ENCODE measurements at regions not wholly inside any gene's neighbourhood (a gene's known extent, or its start where the extent isn't known, plus 50 kb on each side); places are given as distances from the start of the nearest gene placed in this dataset.

DNA sequence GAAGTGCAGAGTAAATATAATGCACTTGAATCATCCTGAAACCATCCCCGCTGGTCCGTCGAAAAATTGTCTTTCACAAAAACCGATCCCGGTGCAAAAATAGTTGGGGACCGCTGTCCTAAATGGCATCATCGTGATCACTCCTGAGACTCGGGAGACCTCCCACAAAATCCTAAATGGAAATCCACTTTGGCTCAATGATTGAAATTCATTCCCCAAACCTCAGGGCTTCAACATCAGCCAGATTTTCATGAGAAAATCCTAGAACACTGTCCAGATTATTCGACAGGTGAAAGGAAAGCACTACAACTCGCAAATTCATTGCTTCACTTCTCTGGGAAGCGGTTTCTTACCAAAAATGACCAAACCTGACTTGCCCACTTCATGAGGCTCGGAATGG is 335.3 kb upstream of the ZNF507 start:
- no peak overlapping the region for H3K4me3 ChIP-seq (ENCODE audit: low read length in 2 of 2)
- WGBS, 2 donors (ENCODE audit: extremely low coverage in 2 of 2, insufficient read length in 2 of 2, insufficient replicate concordance in 1 of 2) = no CpG with 5 or more reads among the region's 12 CpGs
- H3K23ac ChIP-seq (ENCODE audit: low read depth, low read length, poor library complexity) = no peak overlapping the region

DNA sequence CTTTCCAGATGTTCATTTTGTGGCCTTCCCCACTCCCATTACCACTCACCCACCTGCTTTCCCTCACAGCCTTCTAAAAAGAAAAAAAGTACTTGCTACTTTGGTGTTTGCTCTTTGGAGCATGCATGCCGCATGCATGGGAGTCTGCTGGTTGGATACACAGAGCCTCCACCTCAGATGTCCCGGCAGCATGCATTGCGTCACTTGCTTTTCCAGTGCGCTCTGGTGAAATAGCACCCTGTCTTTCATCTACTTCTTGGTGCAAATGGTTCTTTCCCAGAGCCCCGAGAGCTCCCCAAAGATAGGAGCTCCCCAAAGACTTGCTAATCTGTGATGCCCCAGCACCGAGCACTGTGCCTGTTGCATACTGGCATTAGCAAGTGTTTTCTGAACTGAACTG is 333.2 kb upstream of the ZNF507 start:
- no peaks in the 10 kb centered on the region for H3K79me1 ChIP-seq (ENCODE audit: low read depth, low read length)
- H3K9ac ChIP-seq (ENCODE audit: low read depth, low read length, poor library complexity) = no peak overlapping the region

More for the DNA sequence above, 335.3 kb upstream of the ZNF507 start:
- H4K91ac ChIP-seq (ENCODE audit: low read depth, low read length, poor library complexity) = no peak overlapping the region
- H2BK15ac ChIP-seq (ENCODE audit: low read length) = no peak overlapping the region
- H3K4ac ChIP-seq (ENCODE audit: low read length) = no peak overlapping the region
- no peaks in the 10 kb centered on the region for H3K27me3 ChIP-seq (ENCODE audit: control insufficient read depth in 3 of 3, insufficient read depth in 3 of 3, low read depth in 1 of 3, low read length in 3 of 3)
- no peaks in the 10 kb centered on the region for H3K79me1 ChIP-seq (ENCODE audit: low read depth, low read length)
- no peak overlapping the region for H2BK120ac ChIP-seq (ENCODE audit: low read depth, low read length)
- no peak overlapping the region for H4K8ac ChIP-seq (ENCODE audit: low read depth, low read length)
- no peak overlapping the region for H2BK5ac ChIP-seq (ENCODE audit: low read length)
- H3K4me1 ChIP-seq (ENCODE audit: control insufficient read depth in 2 of 2, insufficient read depth in 1 of 2, low read depth in 1 of 2, low read length in 2 of 2) = peaks cover 0 to 4% of the 10 kb centered on the region in 2 donors
- no peak overlapping the region for H2BK12ac ChIP-seq (ENCODE audit: low read length)
- H3K4me2 ChIP-seq (ENCODE audit: insufficient read depth, low read length, poor library complexity, severe bottlenecking) = no peak overlapping the region
- no peaks in the 10 kb centered on the region for H3K36me3 ChIP-seq (replicated peaks in 1 of 2; ENCODE audit: control insufficient read depth in 2 of 2, insufficient read depth in 2 of 2, low read length in 2 of 2)
- DNase-seq (ENCODE audit: low spot score) = no peak
- no peaks in the 10 kb centered on the region for H3K9me3 ChIP-seq (replicated peaks in 1 of 2; ENCODE audit: control insufficient read depth in 2 of 2, insufficient read depth in 1 of 2, low read depth in 1 of 2, low read length in 2 of 2)
- no peak overlapping the region for H3K27ac ChIP-seq (replicated peaks; ENCODE audit: low read length)
- H3K14ac ChIP-seq (ENCODE audit: low read length) = no peak overlapping the region
- no peak overlapping the region for H2AFZ ChIP-seq (ENCODE audit: low read length)
- no peak overlapping the region for H3K9ac ChIP-seq (ENCODE audit: low read depth, low read length, poor library complexity)
- no peak overlapping the region for H3K18ac ChIP-seq (ENCODE audit: low read length)
- no peak overlapping the region for H2AK5ac ChIP-seq (ENCODE audit: low read depth, low read length)

DNA sequence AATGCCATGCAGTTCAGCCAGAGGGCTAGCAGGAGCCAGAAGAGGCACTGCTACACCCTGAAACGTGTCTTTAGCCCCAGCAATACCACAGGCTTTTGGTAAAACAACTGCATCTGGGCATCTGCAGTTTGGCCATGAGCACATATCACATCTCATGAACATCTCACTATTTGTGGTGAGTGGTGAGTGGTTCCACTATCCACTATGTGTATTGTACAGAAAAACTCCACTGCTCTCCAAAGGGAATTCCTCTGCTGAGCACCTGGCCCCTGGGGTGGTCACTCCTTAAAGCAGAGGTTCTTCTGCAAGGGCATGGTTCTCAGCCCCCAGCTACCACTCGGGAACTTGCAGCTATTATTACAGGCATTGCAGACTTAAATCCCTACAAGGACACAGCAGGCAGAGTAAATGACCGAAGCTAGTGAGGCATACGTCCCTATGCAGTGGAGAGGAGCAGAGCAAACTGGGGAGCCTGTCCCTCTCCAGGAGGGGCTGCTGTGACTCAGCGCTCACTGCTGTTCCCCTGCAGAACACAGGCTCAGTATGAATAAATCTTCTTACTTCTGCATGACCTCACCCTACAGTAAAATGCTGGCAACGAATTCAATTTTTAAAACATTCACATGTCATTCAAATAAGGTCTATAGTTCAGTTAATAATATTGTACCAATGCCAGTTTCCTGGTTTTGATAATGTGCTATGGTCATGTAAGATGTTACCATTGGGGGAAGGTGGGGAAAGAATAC is 332.4 kb upstream of the ZNF507 start:
- Histone ChIP-seq H3K27ac (replicated peaks; ENCODE audit: low read length) (no peak overlapping the region), H2BK5ac (ENCODE audit: low read length) (no peak overlapping the region), H3K4me2 (ENCODE audit: insufficient read depth, low read length, poor library complexity, severe bottlenecking) (no peak overlapping the region), H3K79me1 (ENCODE audit: low read depth, low read length) (no peaks in the 10 kb centered on the region), H4K91ac (ENCODE audit: low read depth, low read length, poor library complexity) (no peak overlapping the region), H3K9ac (ENCODE audit: low read depth, low read length, poor library complexity) (no peak overlapping the region), H2AFZ (ENCODE audit: low read length) (no peak overlapping the region), H3K4ac (ENCODE audit: low read length) (no peak overlapping the region), H2AK5ac (ENCODE audit: low read depth, low read length) (no peak overlapping the region), H2BK120ac (ENCODE audit: low read depth, low read length) (no peak overlapping the region), H4K8ac (ENCODE audit: low read depth, low read length) (no peak overlapping the region), H3K27me3 (ENCODE audit: control insufficient read depth in 3 of 3, insufficient read depth in 3 of 3, low read depth in 1 of 3, low read length in 3 of 3) (no peaks in the 10 kb centered on the region), H3K9me3 (replicated peaks in 1 of 2; ENCODE audit: control insufficient read depth in 2 of 2, insufficient read depth in 1 of 2, low read depth in 1 of 2, low read length in 2 of 2) (no peaks in the 10 kb centered on the region), H3K4me3 (ENCODE audit: low read length in 2 of 2) (no peak overlapping the region), H2BK12ac (ENCODE audit: low read length) (no peak overlapping the region), H3K23ac (ENCODE audit: low read depth, low read length, poor library complexity) (no peak overlapping the region), H3K18ac (ENCODE audit: low read length) (no peak overlapping the region), H3K36me3 (replicated peaks in 1 of 2; ENCODE audit: control insufficient read depth in 2 of 2, insufficient read depth in 2 of 2, low read length in 2 of 2) (no peaks in the 10 kb centered on the region), H2BK15ac (ENCODE audit: low read length) (no peak overlapping the region), H3K4me1 (ENCODE audit: control insufficient read depth in 2 of 2, insufficient read depth in 1 of 2, low read depth in 1 of 2, low read length in 2 of 2) (peaks cover 0 to 4% of the 10 kb centered on the region in 2 donors), H3K14ac (ENCODE audit: low read length) (no peak overlapping the region)
- DNase-seq (ENCODE audit: low spot score) = no peak
- WGBS, 2 donors (ENCODE audit: extremely low coverage in 2 of 2, insufficient read length in 2 of 2, insufficient replicate concordance in 1 of 2) = no CpG with 5 or more reads among the region's 6 CpGs

More for the DNA sequence above, 333.2 kb upstream of the ZNF507 start:
- no peak overlapping the region for H2BK5ac ChIP-seq (ENCODE audit: low read length)
- H3K18ac ChIP-seq (ENCODE audit: low read length) = no peak overlapping the region
- no CpG with 5 or more reads among the region's 6 CpGs for WGBS, 2 donors (ENCODE audit: extremely low coverage in 2 of 2, insufficient read length in 2 of 2, insufficient replicate concordance in 1 of 2)
- H2AFZ ChIP-seq (ENCODE audit: low read length) = no peak overlapping the region
- no peak overlapping the region for H4K91ac ChIP-seq (ENCODE audit: low read depth, low read length, poor library complexity)
- no peak overlapping the region for H2BK120ac ChIP-seq (ENCODE audit: low read depth, low read length)
- no peak overlapping the region for H4K8ac ChIP-seq (ENCODE audit: low read depth, low read length)
- no peak overlapping the region for H2BK12ac ChIP-seq (ENCODE audit: low read length)
- H3K9me3 ChIP-seq (replicated peaks in 1 of 2; ENCODE audit: control insufficient read depth in 2 of 2, insufficient read depth in 1 of 2, low read depth in 1 of 2, low read length in 2 of 2) = no peaks in the 10 kb centered on the region
- no peak overlapping the region for H3K27ac ChIP-seq (replicated peaks; ENCODE audit: low read length)
- H3K27me3 ChIP-seq (ENCODE audit: control insufficient read depth in 3 of 3, insufficient read depth in 3 of 3, low read depth in 1 of 3, low read length in 3 of 3) = no peaks in the 10 kb centered on the region
- peaks cover 0 to 4% of the 10 kb centered on the region in 2 donors for H3K4me1 ChIP-seq (ENCODE audit: control insufficient read depth in 2 of 2, insufficient read depth in 1 of 2, low read depth in 1 of 2, low read length in 2 of 2)
- H2BK15ac ChIP-seq (ENCODE audit: low read length) = no peak overlapping the region
- DNase-seq (ENCODE audit: low spot score) = no peak
- H3K4ac ChIP-seq (ENCODE audit: low read length) = no peak overlapping the region
- no peak overlapping the region for H2AK5ac ChIP-seq (ENCODE audit: low read depth, low read length)
- H3K36me3 ChIP-seq (replicated peaks in 1 of 2; ENCODE audit: control insufficient read depth in 2 of 2, insufficient read depth in 2 of 2, low read length in 2 of 2) = no peaks in the 10 kb centered on the region
- no peak overlapping the region for H3K23ac ChIP-seq (ENCODE audit: low read depth, low read length, poor library complexity)
- H3K4me3 ChIP-seq (ENCODE audit: low read length in 2 of 2) = no peak overlapping the region
- no peak overlapping the region for H3K14ac ChIP-seq (ENCODE audit: low read length)
- H3K4me2 ChIP-seq (ENCODE audit: insufficient read depth, low read length, poor library complexity, severe bottlenecking) = no peak overlapping the region

DNA sequence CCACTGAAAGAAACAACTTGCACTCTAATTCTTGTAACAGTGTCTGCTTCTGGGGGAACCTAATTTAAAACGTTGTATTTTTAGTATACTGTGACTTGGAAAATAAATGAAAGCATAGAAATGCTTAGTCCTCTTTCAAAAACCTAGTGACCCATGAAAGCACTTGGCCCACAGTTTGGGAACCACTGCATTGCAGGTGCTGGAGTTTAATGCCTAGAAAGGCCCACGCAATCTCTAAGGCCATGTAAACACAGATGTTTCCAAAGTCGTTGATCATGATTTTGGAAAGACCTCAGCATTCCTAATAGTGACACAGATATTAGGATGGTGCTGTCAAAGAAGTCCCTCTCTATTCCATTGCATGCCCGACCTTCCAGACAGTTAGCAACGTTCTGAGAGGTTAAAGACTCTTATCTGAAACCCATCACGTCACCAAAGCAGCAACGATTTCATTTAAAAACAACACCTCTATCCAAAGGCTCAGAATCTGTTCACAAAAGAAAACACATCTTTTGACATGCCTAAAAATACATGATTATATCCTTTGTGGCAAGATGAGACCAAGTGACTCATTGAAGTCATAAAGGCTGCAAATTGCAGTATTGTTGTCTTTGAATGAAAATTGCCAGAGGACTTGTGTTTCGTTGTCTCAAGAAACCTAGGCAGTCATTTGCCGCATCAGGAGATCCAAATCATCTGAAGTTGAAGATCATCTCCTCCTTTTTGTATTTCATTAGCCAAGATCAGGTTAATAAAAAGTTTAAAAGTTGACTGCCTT is 328.0 kb upstream of the ZNF507 start:
- H3K4me3 ChIP-seq (ENCODE audit: low read length in 2 of 2) = no peak overlapping the region
- peaks cover 0 to 4% of the 10 kb centered on the region in 2 donors for H3K4me1 ChIP-seq (ENCODE audit: control insufficient read depth in 2 of 2, insufficient read depth in 1 of 2, low read depth in 1 of 2, low read length in 2 of 2)
- WGBS, 2 donors (ENCODE audit: extremely low coverage in 2 of 2, insufficient read length in 2 of 2, insufficient replicate concordance in 1 of 2) = no CpG with 5 or more reads among the region's 9 CpGs
- H3K4ac ChIP-seq (ENCODE audit: low read length) = no peak overlapping the region
- H3K36me3 ChIP-seq (replicated peaks in 1 of 2; ENCODE audit: control insufficient read depth in 2 of 2, insufficient read depth in 2 of 2, low read length in 2 of 2) = no peaks in the 10 kb centered on the region
- H4K91ac ChIP-seq (ENCODE audit: low read depth, low read length, poor library complexity) = no peak overlapping the region
- no peak overlapping the region for H3K27ac ChIP-seq (replicated peaks; ENCODE audit: low read length)
- H3K14ac ChIP-seq (ENCODE audit: low read length) = no peak overlapping the region
- no peak overlapping the region for H2BK15ac ChIP-seq (ENCODE audit: low read length)
- no peak overlapping the region for H2BK12ac ChIP-seq (ENCODE audit: low read length)
- no peaks in the 10 kb centered on the region for H3K9me3 ChIP-seq (replicated peaks in 1 of 2; ENCODE audit: control insufficient read depth in 2 of 2, insufficient read depth in 1 of 2, low read depth in 1 of 2, low read length in 2 of 2)
- no peak overlapping the region for H2BK5ac ChIP-seq (ENCODE audit: low read length)
- no peak overlapping the region for H4K8ac ChIP-seq (ENCODE audit: low read depth, low read length)
- H3K4me2 ChIP-seq (ENCODE audit: insufficient read depth, low read length, poor library complexity, severe bottlenecking) = no peak overlapping the region
- H2BK120ac ChIP-seq (ENCODE audit: low read depth, low read length) = no peak overlapping the region
- DNase-seq (ENCODE audit: low spot score) = no peak
- no peak overlapping the region for H2AK5ac ChIP-seq (ENCODE audit: low read depth, low read length)
- no peak overlapping the region for H3K9ac ChIP-seq (ENCODE audit: low read depth, low read length, poor library complexity)
- H3K27me3 ChIP-seq (ENCODE audit: control insufficient read depth in 3 of 3, insufficient read depth in 3 of 3, low read depth in 1 of 3, low read length in 3 of 3) = no peaks in the 10 kb centered on the region
- no peak overlapping the region for H3K18ac ChIP-seq (ENCODE audit: low read length)
- no peaks in the 10 kb centered on the region for H3K79me1 ChIP-seq (ENCODE audit: low read depth, low read length)
- H2AFZ ChIP-seq (ENCODE audit: low read length) = no peak overlapping the region
- H3K23ac ChIP-seq (ENCODE audit: low read depth, low read length, poor library complexity) = no peak overlapping the region

All from neuronal stem cell (in vitro differentiated cells).